DOHH2 (cell line): ENCODE measurements at regions not wholly inside any gene's neighbourhood (a gene's known extent, or its start where the extent isn't known, plus 50 kb on each side); places are given as distances from the start of the nearest gene placed in this dataset.

Source experiments
- H3F3A ChIP-seq: fragments of 200-600 bp; sonication (generic), shearing (Covaris generic); 2 replicates; pipeline ENCODE4 v1.6.0; 2016; ENCODE audit warnings: antibody characterized with exemption, mild to moderate bottlenecking; ENCODE audit not compliant: control insufficient read depth, insufficient read depth
- H3K27ac ChIP-seq: fragments of 200-600 bp; sonication (generic); 2 replicates; pipeline ENCODE4 v1.5.1; 2014; ENCODE audit warnings: low read depth, mild to moderate bottlenecking, low read length, moderate library complexity
- H3K27me3 ChIP-seq: fragments of 200-600 bp; sonication (generic); 2 replicates; pipeline ENCODE4 v1.6.1; 2014; ENCODE audit warnings: mild to moderate bottlenecking, low read length, mixed read lengths; ENCODE audit not compliant: control insufficient read depth
- H3K36me3 ChIP-seq: fragments of 200-600 bp; sonication (generic); 2 replicates; pipeline ENCODE4 v1.6.1; 2014; ENCODE audit warnings: mild to moderate bottlenecking, low read length, moderate library complexity, mixed read lengths; ENCODE audit not compliant: control insufficient read depth
- H3K4me1 ChIP-seq: fragments of 200-600 bp; sonication (generic); 2 replicates; pipeline ENCODE4 v1.6.1; 2014; ENCODE audit warnings: mild to moderate bottlenecking, low read length, mixed read lengths; ENCODE audit not compliant: control insufficient read depth
- H3K4me2 ChIP-seq: fragments of 200-600 bp; sonication (generic); 2 replicates; pipeline ENCODE4 v1.6.0; 2014; ENCODE audit warnings: mild to moderate bottlenecking, low read length, moderate library complexity
- H3K4me3 ChIP-seq: fragments of 200-600 bp; sonication (generic); 2 replicates; pipeline ENCODE4 v1.5.1; 2014; ENCODE audit warnings: mild to moderate bottlenecking, low read length, mixed read lengths
- H3K79me2 ChIP-seq: fragments of 200-600 bp; sonication (generic); 2 replicates; pipeline ENCODE4 v1.6.1; 2014; ENCODE audit warnings: mild to moderate bottlenecking, low read length, mixed read lengths; ENCODE audit not compliant: control insufficient read depth
- H3K9me2 ChIP-seq: fragments of 200-600 bp; sonication (generic); replicated peaks from 2 replicates; pipeline ENCODE4 v1.6.1; 2014; ENCODE audit warnings: mild to moderate bottlenecking, low read length, mixed read lengths; ENCODE audit not compliant: control insufficient read depth
- H3K9me3 ChIP-seq: fragments of 200-600 bp; sonication (generic); 2 replicates; pipeline ENCODE4 v1.6.1; 2014; ENCODE audit warnings: antibody characterized with exemption, low read length, mixed read lengths; ENCODE audit not compliant: control insufficient read depth, insufficient read depth
- H4K20me1 ChIP-seq: fragments of 200-600 bp; sonication (generic); 2 replicates; pipeline ENCODE4 v1.6.0; 2014; ENCODE audit warnings: low read depth, mild to moderate bottlenecking, antibody characterized with exemption, low read length, moderate library complexity; ENCODE audit not compliant: control insufficient read depth, insufficient read depth
- EZH2phosphoT487 ChIP-seq: fragments of 200-600 bp; sonication (generic); IDR thresholded peaks from 2 replicates; pipeline ENCODE4 v1.6.1; 2017; ENCODE audit warnings: borderline replicate concordance, mild to moderate bottlenecking, antibody characterized with exemption, low read length, moderate library complexity, mixed read lengths
- TF ChIP-seq, protein P1 (sequence below): fragments of 200-600 bp; sonication (generic); IDR thresholded peaks from one replicate; pipeline ENCODE4 v1.5.1; 2014; ENCODE audit warnings: antibody characterized with exemption, mild to moderate bottlenecking, low read depth, low read length; ENCODE audit not compliant: poor library complexity, severe bottlenecking

- peaks cover 6% of the 10 kb centered on the region; the same call in 1 of the 2 replicates for H3K9me3 ChIP-seq
- no peaks in the 10 kb centered on the region for H3K9me2 ChIP-seq
- H3K4me1 ChIP-seq, result no peaks in the 10 kb centered on the region
- TF ChIP-seq EZH2phosphoT487, result no peak
- TF ChIP-seq, protein P1, sequence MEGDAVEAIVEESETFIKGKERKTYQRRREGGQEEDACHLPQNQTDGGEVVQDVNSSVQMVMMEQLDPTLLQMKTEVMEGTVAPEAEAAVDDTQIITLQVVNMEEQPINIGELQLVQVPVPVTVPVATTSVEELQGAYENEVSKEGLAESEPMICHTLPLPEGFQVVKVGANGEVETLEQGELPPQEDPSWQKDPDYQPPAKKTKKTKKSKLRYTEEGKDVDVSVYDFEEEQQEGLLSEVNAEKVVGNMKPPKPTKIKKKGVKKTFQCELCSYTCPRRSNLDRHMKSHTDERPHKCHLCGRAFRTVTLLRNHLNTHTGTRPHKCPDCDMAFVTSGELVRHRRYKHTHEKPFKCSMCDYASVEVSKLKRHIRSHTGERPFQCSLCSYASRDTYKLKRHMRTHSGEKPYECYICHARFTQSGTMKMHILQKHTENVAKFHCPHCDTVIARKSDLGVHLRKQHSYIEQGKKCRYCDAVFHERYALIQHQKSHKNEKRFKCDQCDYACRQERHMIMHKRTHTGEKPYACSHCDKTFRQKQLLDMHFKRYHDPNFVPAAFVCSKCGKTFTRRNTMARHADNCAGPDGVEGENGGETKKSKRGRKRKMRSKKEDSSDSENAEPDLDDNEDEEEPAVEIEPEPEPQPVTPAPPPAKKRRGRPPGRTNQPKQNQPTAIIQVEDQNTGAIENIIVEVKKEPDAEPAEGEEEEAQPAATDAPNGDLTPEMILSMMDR, result no peak
- no peaks in the 10 kb centered on the region for H3K36me3 ChIP-seq
- H3K4me2 ChIP-seq, result no peak overlapping the region
- H3F3A ChIP-seq, result no peaks in the 10 kb centered on the region
- H3K27ac ChIP-seq, result no peak overlapping the region
- H3K27me3 ChIP-seq, result no peaks in the 10 kb centered on the region
- H4K20me1 ChIP-seq, result no peaks in the 10 kb centered on the region
- no peaks in the 10 kb centered on the region for H3K79me2 ChIP-seq
- H3K4me3 ChIP-seq, result no peak overlapping the region
Measured at GRCh38 chr7:41760293-41760692, 57.4 kb upstream of the INHBA start.

GRCh38 chr7:41758321-41758720, 55.4 kb upstream of the INHBA start:
- no peak overlapping the region for H3K4me2 ChIP-seq
- H3K27ac ChIP-seq, result no peak overlapping the region
- no peaks in the 10 kb centered on the region for H3K79me2 ChIP-seq
- no peaks in the 10 kb centered on the region for H3K36me3 ChIP-seq
- no peak overlapping the region for H3K4me3 ChIP-seq
- no peaks in the 10 kb centered on the region for H4K20me1 ChIP-seq
- no peaks in the 10 kb centered on the region for H3F3A ChIP-seq
- no peaks in the 10 kb centered on the region for H3K27me3 ChIP-seq
- no peaks in the 10 kb centered on the region for H3K9me2 ChIP-seq
- no peak for TF ChIP-seq EZH2phosphoT487
- TF ChIP-seq, protein P1, result no peak
- H3K9me3 ChIP-seq, result peaks cover 11% of the 10 kb centered on the region; the same call in 1 of the 2 replicates
- no peaks in the 10 kb centered on the region for H3K4me1 ChIP-seq

DNA sequence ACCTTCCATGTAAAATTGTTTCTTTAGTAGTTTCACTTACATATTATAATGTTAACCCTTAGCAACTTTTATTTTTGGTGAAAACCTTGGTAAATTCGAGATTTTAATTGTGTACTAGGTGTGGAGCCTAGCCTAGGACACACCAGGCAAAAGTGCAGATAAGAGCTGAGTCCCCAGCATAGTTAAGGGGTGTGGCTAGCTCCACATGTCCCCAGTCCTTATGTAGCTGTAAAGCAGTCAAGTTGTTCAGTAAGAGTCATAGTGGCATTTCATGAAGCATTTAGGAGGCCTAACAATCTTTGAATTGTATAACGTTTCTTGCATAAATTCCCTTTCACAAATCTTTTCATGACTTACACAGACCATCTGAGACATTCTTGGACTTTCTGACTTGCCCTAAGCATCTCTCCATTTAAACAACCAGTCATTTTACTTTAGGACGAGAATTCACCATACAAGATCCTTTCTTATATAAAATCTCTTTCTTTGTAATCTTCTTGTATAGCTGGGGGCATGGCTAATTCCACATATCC, 53.8 kb upstream of the INHBA start:
- no peaks in the 10 kb centered on the region for H3F3A ChIP-seq
- no peaks in the 10 kb centered on the region for H3K79me2 ChIP-seq
- no peaks in the 10 kb centered on the region for H3K4me1 ChIP-seq
- H3K27ac ChIP-seq, result no peak overlapping the region
- no peak overlapping the region for H3K4me2 ChIP-seq
- no peaks in the 10 kb centered on the region for H3K36me3 ChIP-seq
- peaks cover 11% of the 10 kb centered on the region; the same call in 1 of the 2 replicates for H3K9me3 ChIP-seq
- H4K20me1 ChIP-seq, result no peaks in the 10 kb centered on the region
- H3K9me2 ChIP-seq, result no peaks in the 10 kb centered on the region
- no peak overlapping the region for H3K4me3 ChIP-seq
- TF ChIP-seq, protein P1, result no peak
- no peak for TF ChIP-seq EZH2phosphoT487
- H3K27me3 ChIP-seq, result no peaks in the 10 kb centered on the region

- Histone ChIP-seq H3K4me1 (no peaks in the 10 kb centered on the region), H3K36me3 (no peaks in the 10 kb centered on the region), H4K20me1 (no peaks in the 10 kb centered on the region), H3F3A (no peaks in the 10 kb centered on the region), H3K27ac (no peak overlapping the region), H3K4me2 (no peak overlapping the region), H3K4me3 (no peak overlapping the region), H3K9me2 (no peaks in the 10 kb centered on the region), H3K9me3 (peaks cover 11% of the 10 kb centered on the region; the same call in 1 of the 2 replicates), H3K79me2 (no peaks in the 10 kb centered on the region), H3K27me3 (no peaks in the 10 kb centered on the region)
- no peak for TF ChIP-seq EZH2phosphoT487
- TF ChIP-seq, protein P1, result no peak
Measured at GRCh38 chr7:41755096-41755495, 52.2 kb upstream of the INHBA start.
